NOMO-1 treated with DMSO at 0.1 percent for 48 hours (cell line): ENCODE measurements at regions not wholly inside any gene's neighbourhood (a gene's known extent, or its start where the extent isn't known, plus 50 kb on each side); places are given as distances from the start of the nearest gene placed in this dataset.

Source experiments
- DNase-seq: peaks from one replicate; lab custom pipeline; 2025; ENCODE audit not compliant: unreplicated experiment; lab: John Stamatoyannopoulos, UW

GRCh38 chr6:156315146-156315545 lies 462.0 kb upstream of the ARID1B start:
- no peak for DNase-seq

GRCh38 chr6:156313037-156313436 lies 464.1 kb upstream of the ARID1B start:
- no peak for DNase-seq

- DNase-seq: no peak
Measured at GRCh38 chr6:156311291-156311690, 465.9 kb upstream of the ARID1B start.

GRCh38 chr6:156310701-156311100 lies 466.5 kb upstream of the ARID1B start:
- no peak for DNase-seq

GRCh38 chr6:156309017-156309416 lies 468.2 kb upstream of the ARID1B start:
- no peak for DNase-seq

- no peak for DNase-seq
Measured at GRCh38 chr6:156308604-156309003, 468.6 kb upstream of the ARID1B start.

GRCh38 chr6:156306531-156306930 lies 470.6 kb upstream of the ARID1B start:
- no peak for DNase-seq

GRCh38 chr6:156283091-156283490 lies 494.1 kb upstream of the ARID1B start:
- no peak for DNase-seq

GRCh38 chr6:156282087-156282486 lies 495.1 kb upstream of the ARID1B start:
- DNase-seq: no peak

GRCh38 chr6:156281266-156281665 lies 495.9 kb upstream of the ARID1B start:
- DNase-seq: no peak

GRCh38 chr6:156280065-156280464 lies 497.1 kb upstream of the ARID1B start:
- DNase-seq: no peak

- DNase-seq: no peak
Measured at GRCh38 chr6:156279261-156279969, 497.8 kb upstream of the ARID1B start.

- no peak for DNase-seq
Measured at GRCh38 chr6:156273065-156273711, 504.0 kb upstream of the ARID1B start.

GRCh38 chr6:156269751-156270369 lies 507.3 kb upstream of the ARID1B start:
- DNase-seq: no peak

- DNase-seq: no peak
Measured at GRCh38 chr6:156268849-156269248, 508.3 kb upstream of the ARID1B start.

GRCh38 chr6:156262014-156262413 lies 515.2 kb upstream of the ARID1B start:
- DNase-seq: no peak

GRCh38 chr6:156260815-156261214 lies 516.4 kb upstream of the ARID1B start:
- no peak for DNase-seq

- no peak for DNase-seq
Measured at GRCh38 chr6:156258981-156259380, 518.2 kb upstream of the ARID1B start.

GRCh38 chr6:156256161-156256560 lies 521.0 kb upstream of the ARID1B start:
- no peak for DNase-seq

- DNase-seq: no peak
Measured at GRCh38 chr6:156254240-156254639, 522.9 kb upstream of the ARID1B start.

- no peak for DNase-seq
Measured at GRCh38 chr6:156250593-156250992, 526.6 kb upstream of the ARID1B start.

GRCh38 chr6:156242206-156242605 lies 535.0 kb upstream of the ARID1B start:
- DNase-seq: no peak
